ENCODE measurements at regions not wholly inside any gene's neighbourhood (a gene's known extent, or its start where the extent isn't known, plus 50 kb on each side); places are given as distances from the start of the nearest gene placed in this dataset.

DNA sequence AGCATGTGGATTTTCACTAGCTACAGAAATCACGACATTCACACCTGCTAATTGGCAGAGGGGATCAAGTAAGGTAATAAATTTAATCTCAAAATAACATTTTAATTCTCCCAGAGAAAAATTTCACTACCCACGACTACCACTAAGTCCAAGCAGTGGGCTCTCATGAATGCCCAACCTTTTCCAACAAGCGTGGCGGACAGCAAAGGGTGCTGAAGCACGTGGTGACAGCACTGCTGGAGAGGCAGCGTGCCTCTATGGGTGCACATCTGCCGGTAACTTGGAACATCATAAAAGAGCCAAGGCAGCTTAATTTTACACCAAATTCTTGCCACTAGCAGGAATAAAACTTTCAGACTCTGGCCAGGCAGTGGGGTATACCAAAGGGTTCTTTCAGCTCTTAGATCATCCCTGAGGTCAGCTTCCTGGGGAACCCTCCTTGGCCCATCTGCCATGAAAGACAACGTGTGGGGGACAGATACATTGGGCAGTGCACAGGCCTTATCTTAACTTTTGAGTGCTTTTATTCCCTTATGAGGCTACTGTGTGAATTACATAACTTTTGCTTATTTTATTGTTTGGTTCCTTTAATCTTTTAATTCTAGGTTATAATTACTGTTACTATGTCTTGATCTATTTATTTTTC lies 206.7 kb upstream of the KCTD7 start:
- Histone ChIP-seq H4K8ac (ENCODE audit: low read depth, low read length) (no peak overlapping the region), H3K27me3 (ENCODE audit: insufficient read depth, low read length) (no peaks in the 10 kb centered on the region), H3K9me3 (ENCODE audit: insufficient read depth, low read depth, low read length) (peaks cover 1% of the 10 kb centered on the region), H3K14ac (ENCODE audit: low read length) (no peak overlapping the region), H3K4me1 (ENCODE audit: control insufficient read depth in 1 of 2, insufficient read depth in 2 of 2, low read length in 2 of 2) (peaks cover 0 to 5% of the 10 kb centered on the region in 2 experiments), H3K4me2 (ENCODE audit: low read length) (no peak overlapping the region), H3K23ac (ENCODE audit: low read length) (no peak overlapping the region), H2AFZ (ENCODE audit: insufficient read depth, low read length, poor library complexity) (no peak overlapping the region), H3K79me1 (ENCODE audit: low read length) (no peaks in the 10 kb centered on the region), H3K9ac (ENCODE audit: low read length) (no peak overlapping the region), H3K18ac (ENCODE audit: low read length) (no peak overlapping the region), H4K12ac (ENCODE audit: low read depth, low read length) (no peak overlapping the region), H3K27ac (ENCODE audit: low read depth, low read length) (no peak overlapping the region), H2BK5ac (ENCODE audit: low read depth, low read length, poor library complexity) (no peak overlapping the region), H3K36me3 (ENCODE audit: control insufficient read depth in 1 of 2, insufficient read depth in 2 of 2, low read length in 2 of 2) (no peaks in the 10 kb centered on the region), H2AK5ac (ENCODE audit: low read length) (no peak overlapping the region), H3K4ac (ENCODE audit: low read depth, low read length) (no peak overlapping the region), H4K91ac (ENCODE audit: low read depth, low read length) (no peak overlapping the region), H3K4me3 (ENCODE audit: low read depth, low read length) (no peak overlapping the region), H2BK12ac (ENCODE audit: low read length) (no peak overlapping the region), H2BK120ac (ENCODE audit: insufficient read depth, low read length, poor library complexity) (no peak overlapping the region), H3K79me2 (ENCODE audit: control insufficient read depth, insufficient read depth, low read length, poor library complexity) (no peaks in the 10 kb centered on the region)
- no peak for DNase-seq
- no CpG with 5 or more reads among the region's 8 CpGs for WGBS (ENCODE audit: extremely low coverage, insufficient coverage, insufficient read length)

DNA sequence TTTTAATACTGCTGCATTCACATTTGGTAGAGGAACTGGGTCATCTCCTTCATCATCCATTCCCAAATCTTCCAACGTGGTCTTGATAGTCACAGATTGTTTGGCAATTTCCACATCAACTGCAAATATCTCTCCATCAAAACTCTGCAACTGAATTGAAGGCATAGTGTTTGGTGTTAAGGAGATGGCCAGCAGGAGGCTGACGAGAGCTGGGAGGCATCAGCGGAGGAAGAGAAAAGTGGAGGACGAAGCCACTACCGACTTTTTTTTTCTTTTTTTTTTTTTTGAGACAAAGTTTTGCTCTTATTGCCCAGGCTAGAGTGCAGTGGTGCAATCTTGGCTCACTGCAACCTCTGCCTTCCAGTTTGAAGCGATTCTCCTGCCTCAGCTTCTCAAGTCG lies 205.0 kb upstream of the KCTD7 start:
- Histone ChIP-seq H2BK120ac (ENCODE audit: insufficient read depth, low read length, poor library complexity) (no peak overlapping the region), H2AK5ac (ENCODE audit: low read length) (no peak overlapping the region)
- WGBS (ENCODE audit: extremely low coverage, insufficient coverage, insufficient read length), result no CpG with 5 or more reads among the region's 7 CpGs

DNA sequence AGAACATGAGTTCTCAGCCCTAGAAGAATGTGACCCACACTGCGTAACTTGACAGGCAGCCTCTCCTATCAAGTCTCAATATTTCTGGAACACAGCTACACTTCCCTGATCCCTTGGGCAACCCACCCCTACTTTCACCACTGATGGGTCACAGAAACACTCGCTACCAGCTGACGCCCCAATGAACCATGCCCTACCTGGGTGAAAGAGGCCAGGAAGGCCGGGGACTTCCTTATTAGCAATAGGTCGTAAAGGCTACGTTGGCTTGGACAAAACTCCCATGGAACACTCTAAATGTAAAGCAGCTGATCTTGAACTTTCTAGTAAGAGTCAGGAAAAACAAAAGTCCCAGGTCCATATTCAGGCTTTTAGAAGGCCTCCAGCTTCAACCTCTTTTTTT lies 202.3 kb upstream of the KCTD7 start:
- Histone ChIP-seq H3K36me3 (ENCODE audit: control insufficient read depth in 1 of 2, insufficient read depth in 2 of 2, low read length in 2 of 2) (no peaks in the 10 kb centered on the region), H3K4me1 (ENCODE audit: control insufficient read depth in 1 of 2, insufficient read depth in 2 of 2, low read length in 2 of 2) (peaks cover 4 to 14% of the 10 kb centered on the region in 2 experiments), H2AK5ac (ENCODE audit: low read length) (no peak overlapping the region), H3K79me2 (ENCODE audit: control insufficient read depth, insufficient read depth, low read length, poor library complexity) (no peaks in the 10 kb centered on the region), H3K18ac (ENCODE audit: low read length) (no peak overlapping the region), H3K9ac (ENCODE audit: low read length) (peak overlapping the region; percentile 9), H2AFZ (ENCODE audit: insufficient read depth, low read length, poor library complexity) (no peak overlapping the region), H3K14ac (ENCODE audit: low read length) (no peak overlapping the region), H3K4ac (ENCODE audit: low read depth, low read length) (no peak overlapping the region), H4K91ac (ENCODE audit: low read depth, low read length) (no peak overlapping the region), H3K23ac (ENCODE audit: low read length) (no peak overlapping the region), H4K8ac (ENCODE audit: low read depth, low read length) (no peak overlapping the region), H3K4me2 (ENCODE audit: low read length) (no peak overlapping the region), H2BK12ac (ENCODE audit: low read length) (no peak overlapping the region), H3K9me3 (ENCODE audit: insufficient read depth, low read depth, low read length) (peaks cover 1% of the 10 kb centered on the region), H4K12ac (ENCODE audit: low read depth, low read length) (no peak overlapping the region), H3K79me1 (ENCODE audit: low read length) (no peaks in the 10 kb centered on the region), H3K27ac (ENCODE audit: low read depth, low read length) (no peak overlapping the region), H2BK120ac (ENCODE audit: insufficient read depth, low read length, poor library complexity) (no peak overlapping the region), H3K4me3 (ENCODE audit: low read depth, low read length) (no peak overlapping the region), H2BK5ac (ENCODE audit: low read depth, low read length, poor library complexity) (no peak overlapping the region), H3K27me3 (ENCODE audit: insufficient read depth, low read length) (no peaks in the 10 kb centered on the region)
- DNase-seq, result no peak
- WGBS (ENCODE audit: extremely low coverage, insufficient coverage, insufficient read length), result no CpG with 5 or more reads among the region's 6 CpGs

More for the DNA sequence above, 205.0 kb upstream of the KCTD7 start:
- Histone ChIP-seq H4K91ac (ENCODE audit: low read depth, low read length) (no peak overlapping the region), H3K4ac (ENCODE audit: low read depth, low read length) (no peak overlapping the region), H4K8ac (ENCODE audit: low read depth, low read length) (no peak overlapping the region), H3K9me3 (ENCODE audit: insufficient read depth, low read depth, low read length) (peaks cover 1% of the 10 kb centered on the region), H3K4me2 (ENCODE audit: low read length) (no peak overlapping the region), H3K27me3 (ENCODE audit: insufficient read depth, low read length) (no peaks in the 10 kb centered on the region), H4K12ac (ENCODE audit: low read depth, low read length) (no peak overlapping the region), H3K23ac (ENCODE audit: low read length) (no peak overlapping the region), H3K14ac (ENCODE audit: low read length) (no peak overlapping the region), H3K36me3 (ENCODE audit: control insufficient read depth in 1 of 2, insufficient read depth in 2 of 2, low read length in 2 of 2) (no peaks in the 10 kb centered on the region), H3K4me3 (ENCODE audit: low read depth, low read length) (no peak overlapping the region), H3K18ac (ENCODE audit: low read length) (no peak overlapping the region), H2AFZ (ENCODE audit: insufficient read depth, low read length, poor library complexity) (no peak overlapping the region), H3K4me1 (ENCODE audit: control insufficient read depth in 1 of 2, insufficient read depth in 2 of 2, low read length in 2 of 2) (peaks cover 0 to 10% of the 10 kb centered on the region in 2 experiments), H2BK12ac (ENCODE audit: low read length) (no peak overlapping the region), H3K9ac (ENCODE audit: low read length) (no peak overlapping the region), H3K79me2 (ENCODE audit: control insufficient read depth, insufficient read depth, low read length, poor library complexity) (no peaks in the 10 kb centered on the region), H3K27ac (ENCODE audit: low read depth, low read length) (no peak overlapping the region), H3K79me1 (ENCODE audit: low read length) (no peaks in the 10 kb centered on the region), H2BK5ac (ENCODE audit: low read depth, low read length, poor library complexity) (no peak overlapping the region)
- DNase-seq, result peak in 1 of 2 donors; percentile 60

DNA sequence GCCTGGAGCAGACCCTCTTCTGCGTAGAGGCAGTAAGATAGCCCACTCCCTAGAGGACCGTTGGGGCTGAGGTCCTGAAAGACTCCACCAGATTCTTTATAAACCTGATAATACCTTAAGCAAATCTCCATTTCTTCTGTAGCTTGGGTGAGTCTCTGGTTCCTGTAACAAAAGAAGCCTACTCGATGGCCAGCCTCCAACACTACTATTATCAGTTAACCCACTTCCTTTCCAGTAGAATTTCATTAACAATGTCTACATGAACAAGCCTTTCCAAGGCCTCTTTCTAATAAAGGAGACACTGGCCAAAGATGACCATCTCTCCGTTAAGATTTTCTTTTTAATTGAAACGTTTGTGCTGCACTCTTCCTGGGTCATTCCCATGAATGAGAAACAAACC lies 201.7 kb upstream of the KCTD7 start:
- no peaks in the 10 kb centered on the region for H3K79me1 ChIP-seq (ENCODE audit: low read length)
- H2BK12ac ChIP-seq (ENCODE audit: low read length), result no peak overlapping the region
- no peak overlapping the region for H2AFZ ChIP-seq (ENCODE audit: insufficient read depth, low read length, poor library complexity)
- H3K9ac ChIP-seq (ENCODE audit: low read length), result no peak overlapping the region
- H3K14ac ChIP-seq (ENCODE audit: low read length), result no peak overlapping the region
- no peak overlapping the region for H3K4me3 ChIP-seq (ENCODE audit: low read depth, low read length)
- H3K18ac ChIP-seq (ENCODE audit: low read length), result no peak overlapping the region
- no peak overlapping the region for H3K23ac ChIP-seq (ENCODE audit: low read length)
- DNase-seq, result no peak
- H3K4me2 ChIP-seq (ENCODE audit: low read length), result no peak overlapping the region
- H3K27me3 ChIP-seq (ENCODE audit: insufficient read depth, low read length), result no peaks in the 10 kb centered on the region
- no peak overlapping the region for H4K12ac ChIP-seq (ENCODE audit: low read depth, low read length)
- no peak overlapping the region for H2BK120ac ChIP-seq (ENCODE audit: insufficient read depth, low read length, poor library complexity)
- no peak overlapping the region for H3K27ac ChIP-seq (ENCODE audit: low read depth, low read length)
- no peak overlapping the region for H2BK5ac ChIP-seq (ENCODE audit: low read depth, low read length, poor library complexity)
- H3K79me2 ChIP-seq (ENCODE audit: control insufficient read depth, insufficient read depth, low read length, poor library complexity), result no peaks in the 10 kb centered on the region
- H4K91ac ChIP-seq (ENCODE audit: low read depth, low read length), result no peak overlapping the region
- no peak overlapping the region for H2AK5ac ChIP-seq (ENCODE audit: low read length)
- H4K8ac ChIP-seq (ENCODE audit: low read depth, low read length), result no peak overlapping the region
- H3K9me3 ChIP-seq (ENCODE audit: insufficient read depth, low read depth, low read length), result peaks cover 1% of the 10 kb centered on the region
- no peaks in the 10 kb centered on the region for H3K36me3 ChIP-seq (ENCODE audit: control insufficient read depth in 1 of 2, insufficient read depth in 2 of 2, low read length in 2 of 2)
- H3K4ac ChIP-seq (ENCODE audit: low read depth, low read length), result no peak overlapping the region
- peaks cover 4 to 14% of the 10 kb centered on the region in 2 experiments for H3K4me1 ChIP-seq (ENCODE audit: control insufficient read depth in 1 of 2, insufficient read depth in 2 of 2, low read length in 2 of 2)
- WGBS (ENCODE audit: extremely low coverage, insufficient coverage, insufficient read length), result no CpG with 5 or more reads among the region's 5 CpGs
